NB4 (cell line): ENCODE measurements at regions not wholly inside any gene's neighbourhood (a gene's known extent, or its start where the extent isn't known, plus 50 kb on each side); places are given as distances from the start of the nearest gene placed in this dataset.

ENCODE experiments used
- DNase-seq: peaks from one replicate; pipeline ENCODE4 v3.0.0; 2010; ENCODE audit warnings: low read depth
- H3K4me3 ChIP-seq: one replicate; pipeline ENCODE4 v1.5.1; 2011; ENCODE audit warnings: mild to moderate bottlenecking, low read depth, low read length, moderate library complexity
- CTCF ChIP-seq: IDR thresholded peaks from one replicate; pipeline ENCODE4 v1.5.1; 2012; ENCODE audit warnings: low read depth, low read length
- MAX ChIP-seq: IDR thresholded peaks from 2 replicates; pipeline ENCODE4 v1.6.1; 2011; ENCODE audit warnings: low read depth, low read length
- MYC ChIP-seq: IDR thresholded peaks from 2 replicates; pipeline ENCODE4 v1.6.1; 2011; ENCODE audit warnings: low read depth, low read length
- POLR2A ChIP-seq: IDR thresholded peaks from 2 replicates; pipeline ENCODE4 v1.6.1; 2011; ENCODE audit warnings: mild to moderate bottlenecking; ENCODE audit not compliant: insufficient read length; ENCODE audit errors: extremely low read depth

GRCh38 chr2:195466427-195466826, 190.6 kb upstream of the SLC39A10 start:
- H3K4me3 ChIP-seq, result no peak overlapping the region
- no peak for TF ChIP-seq CTCF
- TF ChIP-seq MAX, result no peak
- no peak for TF ChIP-seq POLR2A
- no peak for TF ChIP-seq MYC
- DNase-seq, result no peak

- TF ChIP-seq POLR2A, result no peak
Observed at GRCh38 chr2:195461010-195461409, 196.0 kb upstream of the SLC39A10 start.

GRCh38 chr2:195458936-195459335, 198.1 kb upstream of the SLC39A10 start:
- DNase-seq, result no peak
- TF ChIP-seq CTCF, result no peak
- TF ChIP-seq POLR2A, result no peak
- TF ChIP-seq MAX, result no peak
- no peak for TF ChIP-seq MYC
- H3K4me3 ChIP-seq, result no peak overlapping the region

More at GRCh38 chr2:195461010-195461409, 196.0 kb upstream of the SLC39A10 start:
- H3K4me3 ChIP-seq, result no peak overlapping the region
- DNase-seq, result no peak

GRCh38 chr2:195457873-195458272, 199.2 kb upstream of the SLC39A10 start:
- H3K4me3 ChIP-seq, result no peak overlapping the region
- DNase-seq, result no peak
- no peak for TF ChIP-seq MYC
- TF ChIP-seq MAX, result no peak
- TF ChIP-seq CTCF, result no peak
- no peak for TF ChIP-seq POLR2A

- DNase-seq, result no peak
- H3K4me3 ChIP-seq, result no peak overlapping the region
- TF ChIP-seq CTCF (no peak), POLR2A (no peak), MAX (no peak)
Observed at GRCh38 chr2:195456771-195457170, 200.3 kb upstream of the SLC39A10 start.

GRCh38 chr2:195451160-195451559, 205.9 kb upstream of the SLC39A10 start:
- no peak for DNase-seq
- TF ChIP-seq CTCF (no peak), MYC (no peak), MAX (no peak), POLR2A (no peak)
- no peak overlapping the region for H3K4me3 ChIP-seq
